Parathyroid adenoma (tissue), 2 donors: ENCODE measurements at regions not wholly inside any gene's neighbourhood (a gene's known extent, or its start where the extent isn't known, plus 50 kb on each side); places are given as distances from the start of the nearest gene placed in this dataset.

Experiments used
- H2AFZ ChIP-seq: fragments of 300-600 bp; sonication (generic); one replicate; pipeline ENCODE4 v1.7.0; 2017; ENCODE audit warnings: antibody characterized with exemption, mild to moderate bottlenecking
- H3K27ac ChIP-seq: fragments of 300-600 bp; sonication (generic); one replicate; pipeline ENCODE4 v1.7.0; 2017
- H3K27me3 ChIP-seq: fragments of 300-600 bp; sonication (generic); one replicate; pipeline ENCODE4 v1.7.0; 2017; ENCODE audit warnings: low read length; ENCODE audit not compliant: control insufficient read depth, insufficient read depth
- H3K36me3 ChIP-seq: fragments of 300-600 bp; sonication (generic); one replicate; pipeline ENCODE4 v1.7.0; 2017; ENCODE audit warnings: low read length; ENCODE audit not compliant: control insufficient read depth, insufficient read depth
- H3K4me1 ChIP-seq: fragments of 300-600 bp; sonication (generic); one replicate; pipeline ENCODE4 v1.7.0; 2017; ENCODE audit warnings: control low read depth
- H3K4me2 ChIP-seq: fragments of 300-600 bp; sonication (generic); one replicate; pipeline ENCODE4 v1.7.0; 2017; ENCODE audit warnings: low read length
- H3K4me3 ChIP-seq: fragments of 300-600 bp; sonication (generic); one replicate; pipeline ENCODE4 v1.7.0; 2017; ENCODE audit warnings: low read depth, low read length
- H3K79me2 ChIP-seq: fragments of 300-600 bp; sonication (generic); one replicate; pipeline ENCODE4 v1.7.0; 2017; ENCODE audit warnings: control low read depth
- H3K9ac ChIP-seq: fragments of 300-600 bp; sonication (generic); one replicate; pipeline ENCODE4 v1.7.0; 2017; ENCODE audit warnings: mild to moderate bottlenecking
- H3K9me3 ChIP-seq: fragments of 300-600 bp; sonication (generic); one replicate; pipeline ENCODE4 v1.7.0; 2017; ENCODE audit warnings: low read length; ENCODE audit not compliant: control insufficient read depth
- CTCF ChIP-seq: fragments of 300-600 bp; sonication (generic); IDR thresholded peaks from one replicate; pipeline ENCODE4 v1.7.0; 2017; ENCODE audit warnings: antibody characterized with exemption, mild to moderate bottlenecking
- donor health status: primary hyperparathyroidism.

GRCh38 chr1:30264672-30265025 is 458.7 kb downstream of the MATN1 start:
- no peak for TF ChIP-seq CTCF

GRCh38 chr1:30263888-30264671 is 459.3 kb downstream of the MATN1 start:
- no peaks in the 10 kb centered on the region for H3K36me3 ChIP-seq
- no peaks in the 10 kb centered on the region for H3K79me2 ChIP-seq
- H2AFZ ChIP-seq, result no peak overlapping the region
- no peak for TF ChIP-seq CTCF
- no peak overlapping the region for H3K4me3 ChIP-seq
- no peak overlapping the region for H3K27ac ChIP-seq
- no peak overlapping the region for H3K4me2 ChIP-seq
- H3K9ac ChIP-seq, result no peak overlapping the region
- H3K4me1 ChIP-seq, result no peaks in the 10 kb centered on the region
- H3K27me3 ChIP-seq, result no peaks in the 10 kb centered on the region
- H3K9me3 ChIP-seq, result no peaks in the 10 kb centered on the region

More at GRCh38 chr1:30264672-30265025, 458.7 kb downstream of the MATN1 start:
- Histone ChIP-seq H3K36me3 (no peaks in the 10 kb centered on the region), H3K4me1 (no peaks in the 10 kb centered on the region), H3K27me3 (no peaks in the 10 kb centered on the region), H3K9me3 (no peaks in the 10 kb centered on the region), H3K4me3 (no peak overlapping the region), H3K79me2 (no peaks in the 10 kb centered on the region), H3K27ac (no peak overlapping the region), H3K4me2 (no peak overlapping the region), H3K9ac (no peak overlapping the region), H2AFZ (no peak overlapping the region)

- Histone ChIP-seq H2AFZ (no peak overlapping the region), H3K9ac (no peak overlapping the region), H3K4me1 (no peaks in the 10 kb centered on the region), H3K9me3 (no peaks in the 10 kb centered on the region), H3K4me3 (no peak overlapping the region), H3K36me3 (no peaks in the 10 kb centered on the region), H3K27me3 (no peaks in the 10 kb centered on the region), H3K4me2 (no peak overlapping the region), H3K79me2 (no peaks in the 10 kb centered on the region), H3K27ac (no peak overlapping the region)
- TF ChIP-seq CTCF, result no peak
These were observed 460.0 kb downstream of the MATN1 start for GRCh38 chr1:30263405-30263804.

- no peaks in the 10 kb centered on the region for H3K27me3 ChIP-seq
- H3K4me1 ChIP-seq, result no peaks in the 10 kb centered on the region
- no peak overlapping the region for H3K4me3 ChIP-seq
- H3K36me3 ChIP-seq, result no peaks in the 10 kb centered on the region
- H3K9me3 ChIP-seq, result no peaks in the 10 kb centered on the region
- no peak overlapping the region for H3K9ac ChIP-seq
- no peak overlapping the region for H3K4me2 ChIP-seq
- TF ChIP-seq CTCF, result no peak
- H3K27ac ChIP-seq, result no peak overlapping the region
- no peaks in the 10 kb centered on the region for H3K79me2 ChIP-seq
- no peak overlapping the region for H2AFZ ChIP-seq
These were observed 461.2 kb downstream of the MATN1 start for GRCh38 chr1:30262158-30262557.

- H3K9ac ChIP-seq, result no peak overlapping the region
- H3K27me3 ChIP-seq, result no peaks in the 10 kb centered on the region
- H2AFZ ChIP-seq, result no peak overlapping the region
- no peaks in the 10 kb centered on the region for H3K4me1 ChIP-seq
- H3K4me3 ChIP-seq, result no peak overlapping the region
- H3K36me3 ChIP-seq, result no peaks in the 10 kb centered on the region
- no peaks in the 10 kb centered on the region for H3K9me3 ChIP-seq
- no peaks in the 10 kb centered on the region for H3K79me2 ChIP-seq
- TF ChIP-seq CTCF, result no peak
- H3K4me2 ChIP-seq, result no peak overlapping the region
- no peak overlapping the region for H3K27ac ChIP-seq
These were observed 463.1 kb downstream of the MATN1 start for GRCh38 chr1:30260318-30260717.
